DOHH2 (cell line): ENCODE measurements at regions not wholly inside any gene's neighbourhood (a gene's known extent, or its start where the extent isn't known, plus 50 kb on each side); places are given as distances from the start of the nearest gene placed in this dataset.

Source experiments
- H3F3A ChIP-seq: fragments of 200-600 bp; sonication (generic), shearing (Covaris generic); 2 replicates; pipeline ENCODE4 v1.6.0; 2016; ENCODE audit warnings: antibody characterized with exemption, mild to moderate bottlenecking; ENCODE audit not compliant: control insufficient read depth, insufficient read depth
- H3K27ac ChIP-seq: fragments of 200-600 bp; sonication (generic); 2 replicates; pipeline ENCODE4 v1.5.1; 2014; ENCODE audit warnings: low read depth, mild to moderate bottlenecking, low read length, moderate library complexity
- H3K27me3 ChIP-seq: fragments of 200-600 bp; sonication (generic); 2 replicates; pipeline ENCODE4 v1.6.1; 2014; ENCODE audit warnings: mild to moderate bottlenecking, low read length, mixed read lengths; ENCODE audit not compliant: control insufficient read depth
- H3K36me3 ChIP-seq: fragments of 200-600 bp; sonication (generic); 2 replicates; pipeline ENCODE4 v1.6.1; 2014; ENCODE audit warnings: mild to moderate bottlenecking, low read length, moderate library complexity, mixed read lengths; ENCODE audit not compliant: control insufficient read depth
- H3K4me1 ChIP-seq: fragments of 200-600 bp; sonication (generic); 2 replicates; pipeline ENCODE4 v1.6.1; 2014; ENCODE audit warnings: mild to moderate bottlenecking, low read length, mixed read lengths; ENCODE audit not compliant: control insufficient read depth
- H3K4me2 ChIP-seq: fragments of 200-600 bp; sonication (generic); 2 replicates; pipeline ENCODE4 v1.6.0; 2014; ENCODE audit warnings: mild to moderate bottlenecking, low read length, moderate library complexity
- H3K4me3 ChIP-seq: fragments of 200-600 bp; sonication (generic); 2 replicates; pipeline ENCODE4 v1.5.1; 2014; ENCODE audit warnings: mild to moderate bottlenecking, low read length, mixed read lengths
- H3K79me2 ChIP-seq: fragments of 200-600 bp; sonication (generic); 2 replicates; pipeline ENCODE4 v1.6.1; 2014; ENCODE audit warnings: mild to moderate bottlenecking, low read length, mixed read lengths; ENCODE audit not compliant: control insufficient read depth
- H3K9me2 ChIP-seq: fragments of 200-600 bp; sonication (generic); replicated peaks from 2 replicates; pipeline ENCODE4 v1.6.1; 2014; ENCODE audit warnings: mild to moderate bottlenecking, low read length, mixed read lengths; ENCODE audit not compliant: control insufficient read depth
- H3K9me3 ChIP-seq: fragments of 200-600 bp; sonication (generic); 2 replicates; pipeline ENCODE4 v1.6.1; 2014; ENCODE audit warnings: antibody characterized with exemption, low read length, mixed read lengths; ENCODE audit not compliant: control insufficient read depth, insufficient read depth
- H4K20me1 ChIP-seq: fragments of 200-600 bp; sonication (generic); 2 replicates; pipeline ENCODE4 v1.6.0; 2014; ENCODE audit warnings: low read depth, mild to moderate bottlenecking, antibody characterized with exemption, low read length, moderate library complexity; ENCODE audit not compliant: control insufficient read depth, insufficient read depth
- EZH2phosphoT487 ChIP-seq: fragments of 200-600 bp; sonication (generic); IDR thresholded peaks from 2 replicates; pipeline ENCODE4 v1.6.1; 2017; ENCODE audit warnings: borderline replicate concordance, mild to moderate bottlenecking, antibody characterized with exemption, low read length, moderate library complexity, mixed read lengths
- TF ChIP-seq, protein P1 (sequence below): fragments of 200-600 bp; sonication (generic); IDR thresholded peaks from one replicate; pipeline ENCODE4 v1.5.1; 2014; ENCODE audit warnings: antibody characterized with exemption, mild to moderate bottlenecking, low read depth, low read length; ENCODE audit not compliant: poor library complexity, severe bottlenecking

DNA sequence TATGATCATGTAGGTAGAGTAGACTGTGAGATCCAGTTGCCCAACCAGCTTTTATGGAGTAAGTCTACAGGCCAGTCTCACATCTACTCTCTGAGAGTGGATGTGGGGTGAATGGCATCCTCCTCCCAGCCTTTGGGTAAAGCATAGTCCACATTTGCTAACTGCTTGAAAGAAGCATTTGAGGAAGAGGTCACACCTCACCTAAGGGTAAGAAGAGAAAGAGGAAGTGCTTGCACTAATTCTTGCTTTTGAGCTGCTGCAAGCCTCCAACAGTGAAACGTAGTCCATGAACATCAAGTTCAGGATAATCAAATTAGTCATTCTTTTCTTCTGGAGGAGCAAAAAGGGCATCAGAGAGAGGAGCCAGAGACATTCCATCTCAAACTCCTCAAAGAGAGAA is 93.9 kb upstream of the AGR3 start:
- H3K9me2 ChIP-seq, result no peaks in the 10 kb centered on the region
- no peaks in the 10 kb centered on the region for H4K20me1 ChIP-seq
- no peaks in the 10 kb centered on the region for H3K36me3 ChIP-seq
- H3K4me1 ChIP-seq, result peaks cover 15% of the 10 kb centered on the region
- no peaks in the 10 kb centered on the region for H3K9me3 ChIP-seq
- H3K79me2 ChIP-seq, result no peaks in the 10 kb centered on the region
- H3K4me2 ChIP-seq, result no peak overlapping the region
- peaks cover 8% of the 10 kb centered on the region; the same call in 1 of the 2 replicates for H3K27me3 ChIP-seq
- H3K27ac ChIP-seq, result no peak overlapping the region
- H3F3A ChIP-seq, result no peaks in the 10 kb centered on the region
- TF ChIP-seq, protein P1, sequence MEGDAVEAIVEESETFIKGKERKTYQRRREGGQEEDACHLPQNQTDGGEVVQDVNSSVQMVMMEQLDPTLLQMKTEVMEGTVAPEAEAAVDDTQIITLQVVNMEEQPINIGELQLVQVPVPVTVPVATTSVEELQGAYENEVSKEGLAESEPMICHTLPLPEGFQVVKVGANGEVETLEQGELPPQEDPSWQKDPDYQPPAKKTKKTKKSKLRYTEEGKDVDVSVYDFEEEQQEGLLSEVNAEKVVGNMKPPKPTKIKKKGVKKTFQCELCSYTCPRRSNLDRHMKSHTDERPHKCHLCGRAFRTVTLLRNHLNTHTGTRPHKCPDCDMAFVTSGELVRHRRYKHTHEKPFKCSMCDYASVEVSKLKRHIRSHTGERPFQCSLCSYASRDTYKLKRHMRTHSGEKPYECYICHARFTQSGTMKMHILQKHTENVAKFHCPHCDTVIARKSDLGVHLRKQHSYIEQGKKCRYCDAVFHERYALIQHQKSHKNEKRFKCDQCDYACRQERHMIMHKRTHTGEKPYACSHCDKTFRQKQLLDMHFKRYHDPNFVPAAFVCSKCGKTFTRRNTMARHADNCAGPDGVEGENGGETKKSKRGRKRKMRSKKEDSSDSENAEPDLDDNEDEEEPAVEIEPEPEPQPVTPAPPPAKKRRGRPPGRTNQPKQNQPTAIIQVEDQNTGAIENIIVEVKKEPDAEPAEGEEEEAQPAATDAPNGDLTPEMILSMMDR, result no peak
- no peak for TF ChIP-seq EZH2phosphoT487
- no peak overlapping the region for H3K4me3 ChIP-seq

DNA sequence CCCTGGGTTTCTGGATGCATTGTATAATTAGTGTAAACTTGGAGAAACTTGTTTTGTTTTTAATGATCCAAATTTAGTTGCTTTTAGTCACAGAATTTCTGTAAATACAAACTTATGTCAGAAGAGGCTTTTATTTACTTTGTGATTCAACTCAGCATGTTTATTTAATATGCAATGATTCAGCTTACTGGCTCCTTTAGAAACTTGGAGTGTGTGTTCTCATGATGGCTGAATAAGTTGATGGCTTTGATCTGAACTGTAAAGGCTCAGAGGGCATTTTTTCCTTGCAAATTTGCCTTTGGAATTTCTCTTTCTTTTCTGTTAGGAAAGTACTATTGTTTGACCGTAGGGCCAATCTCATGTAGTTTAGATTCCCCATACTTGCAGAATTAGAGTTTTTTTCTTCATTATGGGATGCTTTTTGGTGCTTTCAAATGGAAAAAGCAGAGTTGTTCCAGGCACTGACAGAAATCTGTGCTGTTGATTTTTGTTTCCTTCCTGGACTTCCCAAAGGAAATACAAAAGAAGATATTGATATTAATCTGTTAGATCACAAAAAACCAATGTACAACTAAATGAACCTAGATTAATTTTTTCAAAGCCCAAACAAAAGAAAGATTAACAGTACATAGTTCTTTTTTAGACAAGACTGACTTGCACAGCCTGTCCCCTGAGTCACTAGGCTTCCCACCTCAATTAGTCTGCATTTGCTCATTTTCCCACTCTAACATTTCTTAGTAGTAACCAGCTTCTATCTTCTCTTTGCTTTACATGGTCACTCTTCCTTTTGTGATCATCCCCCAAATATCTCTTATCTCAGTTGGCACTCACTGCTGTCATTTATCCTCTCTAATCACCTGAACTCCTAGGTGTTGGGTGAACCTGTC is 96.8 kb upstream of the AGR3 start:
- no peak overlapping the region for H3K4me2 ChIP-seq
- H3K9me2 ChIP-seq, result no peaks in the 10 kb centered on the region
- H3K36me3 ChIP-seq, result no peaks in the 10 kb centered on the region
- H3K4me3 ChIP-seq, result no peak overlapping the region
- no peaks in the 10 kb centered on the region for H4K20me1 ChIP-seq
- peaks cover 15% of the 10 kb centered on the region for H3K4me1 ChIP-seq
- no peaks in the 10 kb centered on the region for H3F3A ChIP-seq
- H3K27me3 ChIP-seq, result peaks cover 10% of the 10 kb centered on the region; the same call in 1 of the 2 replicates
- TF ChIP-seq, protein P1, result no peak
- TF ChIP-seq EZH2phosphoT487, result no peak
- H3K79me2 ChIP-seq, result no peaks in the 10 kb centered on the region
- H3K9me3 ChIP-seq, result no peaks in the 10 kb centered on the region
- no peak overlapping the region for H3K27ac ChIP-seq

DNA sequence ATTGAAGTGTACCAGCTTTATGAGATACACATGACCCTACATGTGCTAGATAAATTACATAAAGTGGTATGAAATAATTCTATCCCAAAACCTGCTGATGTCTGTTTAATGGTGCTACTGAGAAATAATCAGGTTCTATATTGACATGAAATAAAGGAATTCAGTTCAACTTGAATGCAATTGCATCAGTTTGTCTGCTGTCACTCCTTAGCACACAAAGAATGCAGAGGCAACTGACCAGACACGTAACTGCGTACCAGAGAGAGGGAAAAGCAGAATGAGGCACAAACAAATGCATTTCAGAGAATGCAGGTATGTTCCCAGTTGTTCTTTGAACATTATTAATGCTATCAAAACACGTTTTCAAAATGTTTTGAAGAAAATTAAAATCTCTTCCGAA is 98.8 kb upstream of the AGR3 start:
- TF ChIP-seq, protein P1, result no peak
- no peak for TF ChIP-seq EZH2phosphoT487
- H3K27me3 ChIP-seq, result peaks cover 15% of the 10 kb centered on the region
- peaks cover 12% of the 10 kb centered on the region for H3K4me1 ChIP-seq
- H3F3A ChIP-seq, result no peaks in the 10 kb centered on the region
- H3K36me3 ChIP-seq, result no peaks in the 10 kb centered on the region
- no peaks in the 10 kb centered on the region for H3K79me2 ChIP-seq
- no peak overlapping the region for H3K4me2 ChIP-seq
- no peaks in the 10 kb centered on the region for H3K9me2 ChIP-seq
- H3K9me3 ChIP-seq, result no peaks in the 10 kb centered on the region
- H4K20me1 ChIP-seq, result no peaks in the 10 kb centered on the region
- H3K4me3 ChIP-seq, result no peak overlapping the region
- H3K27ac ChIP-seq, result no peak overlapping the region
